Upper lobe of right lung (tissue), 1 donor: ENCODE measurements at regions not wholly inside any gene's neighbourhood (a gene's known extent, or its start where the extent isn't known, plus 50 kb on each side); places are given as distances from the start of the nearest gene placed in this dataset.

ENCODE experiments used
- ATAC-seq: fragments of 200-7000 bp; cut with Tn5 transposase; one replicate; pipeline ENCODE4 v1.9.1; 2020; ENCODE audit warnings: mild to moderate bottlenecking, moderate library complexity
- DNase-seq: peaks from one replicate; pipeline ENCODE4 v3.0.0-alpha.2; 2020
- H3K27ac ChIP-seq: fragments of 200-600 bp; one replicate; pipeline ENCODE4 v1.8.0; 2022
- H3K27me3 ChIP-seq: fragments of 200-600 bp; one replicate; pipeline ENCODE4 v1.8.0; 2022; ENCODE audit warnings: mild to moderate bottlenecking
- H3K36me3 ChIP-seq: fragments of 200-600 bp; one replicate; pipeline ENCODE4 v1.8.0; 2022
- H3K4me1 ChIP-seq: fragments of 200-600 bp; one replicate; pipeline ENCODE4 v1.8.0; 2022
- H3K4me3 ChIP-seq: fragments of 200-600 bp; one replicate; pipeline ENCODE4 v1.8.0; 2022; ENCODE audit warnings: mild to moderate bottlenecking
- H3K9me3 ChIP-seq: fragments of 200-600 bp; one replicate; pipeline ENCODE4 v1.8.0; 2022
- intact Hi-C: fragments of 100-400 bp; cut with DNase I; formaldehyde crosslinking; loops from one replicate; pipeline ENCODE4 v1.11.0; 2022
- TF ChIP-seq, protein P1 (sequence below): fragments of 200-600 bp; IDR thresholded peaks from one replicate; pipeline ENCODE4 v1.8.0; 2022; ENCODE audit warnings: antibody characterized with exemption
- donor health status: DM: no; HTN: yes; CAD: no; lungs with severe emphysema.

DNA sequence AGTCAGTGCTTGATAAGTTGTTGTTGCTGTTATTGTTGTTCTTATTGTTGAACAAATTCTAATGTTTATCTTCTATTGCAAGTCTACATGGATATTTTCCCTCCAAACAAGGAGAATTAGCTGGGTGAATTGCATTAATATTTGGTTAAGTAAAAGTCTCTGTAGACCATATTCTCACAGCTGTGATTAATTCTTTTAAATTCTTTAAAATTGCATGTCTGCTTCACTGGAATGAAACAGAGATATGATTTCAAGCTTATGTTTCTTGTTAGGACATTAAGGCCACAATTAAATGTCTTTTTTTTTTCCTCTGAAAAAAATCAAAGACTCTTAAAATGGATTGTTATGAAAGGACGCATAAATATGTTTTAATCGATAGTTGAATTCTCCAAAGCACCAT, 153.4 kb downstream of the EBLN2 start:
- TF ChIP-seq, protein P1, sequence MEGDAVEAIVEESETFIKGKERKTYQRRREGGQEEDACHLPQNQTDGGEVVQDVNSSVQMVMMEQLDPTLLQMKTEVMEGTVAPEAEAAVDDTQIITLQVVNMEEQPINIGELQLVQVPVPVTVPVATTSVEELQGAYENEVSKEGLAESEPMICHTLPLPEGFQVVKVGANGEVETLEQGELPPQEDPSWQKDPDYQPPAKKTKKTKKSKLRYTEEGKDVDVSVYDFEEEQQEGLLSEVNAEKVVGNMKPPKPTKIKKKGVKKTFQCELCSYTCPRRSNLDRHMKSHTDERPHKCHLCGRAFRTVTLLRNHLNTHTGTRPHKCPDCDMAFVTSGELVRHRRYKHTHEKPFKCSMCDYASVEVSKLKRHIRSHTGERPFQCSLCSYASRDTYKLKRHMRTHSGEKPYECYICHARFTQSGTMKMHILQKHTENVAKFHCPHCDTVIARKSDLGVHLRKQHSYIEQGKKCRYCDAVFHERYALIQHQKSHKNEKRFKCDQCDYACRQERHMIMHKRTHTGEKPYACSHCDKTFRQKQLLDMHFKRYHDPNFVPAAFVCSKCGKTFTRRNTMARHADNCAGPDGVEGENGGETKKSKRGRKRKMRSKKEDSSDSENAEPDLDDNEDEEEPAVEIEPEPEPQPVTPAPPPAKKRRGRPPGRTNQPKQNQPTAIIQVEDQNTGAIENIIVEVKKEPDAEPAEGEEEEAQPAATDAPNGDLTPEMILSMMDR = no peak
- ATAC-seq (no peak), DNase-seq (no peak)
- Histone ChIP-seq H3K27ac (no peak overlapping the region), H3K27me3 (no peaks in the 10 kb centered on the region), H3K36me3 (no peaks in the 10 kb centered on the region), H3K9me3 (no peaks in the 10 kb centered on the region), H3K4me1 (no peaks in the 10 kb centered on the region), H3K4me3 (no peak overlapping the region)
- intact Hi-C loops = no loop called here

DNA sequence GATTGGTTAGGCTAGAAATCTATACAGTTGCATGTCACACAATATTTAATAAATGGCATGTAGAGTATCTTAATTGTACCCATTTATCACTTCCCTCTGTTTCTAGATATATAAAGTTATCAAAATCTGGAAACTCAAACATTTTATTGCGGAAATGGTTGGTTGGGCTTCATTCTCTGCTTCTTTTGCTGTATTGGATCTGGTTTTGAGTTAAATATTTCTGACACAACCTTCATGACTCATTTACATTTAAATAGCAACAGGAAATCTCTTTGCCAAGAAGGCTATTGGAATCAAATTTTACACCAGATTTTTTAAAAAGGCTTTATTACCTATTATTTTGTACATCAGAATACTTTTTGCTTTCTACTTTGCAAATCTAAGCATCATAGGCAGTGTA, 153.8 kb downstream of the EBLN2 start:
- TF ChIP-seq, protein P1 = no peak
- Histone ChIP-seq H3K9me3 (no peaks in the 10 kb centered on the region), H3K4me3 (no peak overlapping the region), H3K36me3 (no peaks in the 10 kb centered on the region), H3K27ac (no peak overlapping the region), H3K27me3 (no peaks in the 10 kb centered on the region), H3K4me1 (no peaks in the 10 kb centered on the region)
- no peak for DNase-seq
- no peak for ATAC-seq
- intact Hi-C loops = no loop called here

DNA sequence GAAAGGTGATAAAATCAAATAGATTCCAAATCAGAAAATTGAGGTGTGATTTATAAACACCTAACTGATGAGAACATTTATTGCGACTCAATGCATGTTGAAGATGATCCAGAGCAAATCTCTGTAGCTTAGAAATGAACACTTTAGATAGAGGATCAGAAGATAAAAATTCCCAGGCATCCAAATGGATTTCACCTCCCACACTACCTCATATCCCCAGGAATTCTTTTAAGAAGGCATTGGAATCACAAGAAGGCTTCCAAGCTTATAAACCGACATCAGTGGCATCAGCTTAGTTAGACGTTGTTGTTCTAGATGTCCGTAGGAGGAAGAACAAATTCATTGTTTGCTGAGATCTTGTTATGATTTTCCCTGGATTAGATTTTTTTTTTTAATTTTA, 154.4 kb downstream of the EBLN2 start:
- Histone ChIP-seq H3K27ac (no peak overlapping the region), H3K36me3 (no peaks in the 10 kb centered on the region), H3K4me3 (no peak overlapping the region), H3K4me1 (no peaks in the 10 kb centered on the region), H3K9me3 (no peaks in the 10 kb centered on the region), H3K27me3 (no peaks in the 10 kb centered on the region)
- ATAC-seq = no peak
- intact Hi-C loops = no loop called here
- TF ChIP-seq, protein P1 = no peak
- DNase-seq = no peak

DNA sequence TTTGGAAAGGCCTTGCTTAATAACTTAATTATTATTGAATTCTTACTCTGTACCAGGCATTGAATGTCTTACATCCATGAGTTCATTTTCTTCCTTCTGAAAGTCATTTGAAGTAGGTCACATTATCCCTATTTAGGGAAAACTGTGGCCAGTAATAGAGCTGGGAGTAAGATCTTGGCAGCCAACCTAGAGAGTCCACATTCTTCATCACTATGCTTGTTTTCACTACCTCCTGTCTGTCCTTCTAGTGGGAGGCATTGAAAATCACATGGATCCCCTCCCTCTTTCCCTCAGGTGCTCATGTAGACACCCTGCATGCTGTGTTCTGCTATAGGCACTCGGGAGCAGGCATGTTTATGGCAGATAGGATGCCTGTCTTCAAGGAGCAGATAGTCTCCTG, 154.9 kb downstream of the EBLN2 start:
- DNase-seq = no peak
- intact Hi-C loops = no loop called here
- Histone ChIP-seq H3K4me1 (no peaks in the 10 kb centered on the region), H3K4me3 (no peak overlapping the region), H3K9me3 (no peaks in the 10 kb centered on the region), H3K27ac (no peak overlapping the region), H3K36me3 (no peaks in the 10 kb centered on the region), H3K27me3 (no peaks in the 10 kb centered on the region)
- ATAC-seq = no peak
- TF ChIP-seq, protein P1 = no peak

DNA sequence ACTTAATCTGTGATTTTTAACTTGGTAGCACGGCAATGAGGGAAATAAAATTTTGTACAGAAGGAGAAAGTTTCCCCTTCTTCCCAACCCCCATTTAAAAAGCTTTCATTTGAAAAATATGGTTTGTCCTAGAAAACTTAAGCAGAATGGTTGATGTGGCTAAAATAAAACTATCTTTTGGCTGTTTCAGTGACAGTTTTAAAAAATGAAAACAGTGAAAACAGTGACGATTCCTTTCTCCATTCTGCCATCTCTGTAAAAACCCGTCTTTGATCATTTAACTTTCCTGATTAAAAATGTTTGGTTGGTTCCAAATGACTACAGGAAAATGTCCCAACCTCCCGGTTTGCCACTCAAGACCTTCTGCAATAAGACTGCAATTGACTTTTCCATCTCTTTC, 160.7 kb downstream of the EBLN2 start:
- intact Hi-C loops = no loop called here
- TF ChIP-seq, protein P1 = no peak
- Histone ChIP-seq H3K27me3 (no peaks in the 10 kb centered on the region), H3K27ac (no peak overlapping the region), H3K4me1 (no peaks in the 10 kb centered on the region), H3K9me3 (no peaks in the 10 kb centered on the region), H3K36me3 (no peaks in the 10 kb centered on the region), H3K4me3 (no peak overlapping the region)
- DNase-seq (no peak), ATAC-seq (no peak)

DNA sequence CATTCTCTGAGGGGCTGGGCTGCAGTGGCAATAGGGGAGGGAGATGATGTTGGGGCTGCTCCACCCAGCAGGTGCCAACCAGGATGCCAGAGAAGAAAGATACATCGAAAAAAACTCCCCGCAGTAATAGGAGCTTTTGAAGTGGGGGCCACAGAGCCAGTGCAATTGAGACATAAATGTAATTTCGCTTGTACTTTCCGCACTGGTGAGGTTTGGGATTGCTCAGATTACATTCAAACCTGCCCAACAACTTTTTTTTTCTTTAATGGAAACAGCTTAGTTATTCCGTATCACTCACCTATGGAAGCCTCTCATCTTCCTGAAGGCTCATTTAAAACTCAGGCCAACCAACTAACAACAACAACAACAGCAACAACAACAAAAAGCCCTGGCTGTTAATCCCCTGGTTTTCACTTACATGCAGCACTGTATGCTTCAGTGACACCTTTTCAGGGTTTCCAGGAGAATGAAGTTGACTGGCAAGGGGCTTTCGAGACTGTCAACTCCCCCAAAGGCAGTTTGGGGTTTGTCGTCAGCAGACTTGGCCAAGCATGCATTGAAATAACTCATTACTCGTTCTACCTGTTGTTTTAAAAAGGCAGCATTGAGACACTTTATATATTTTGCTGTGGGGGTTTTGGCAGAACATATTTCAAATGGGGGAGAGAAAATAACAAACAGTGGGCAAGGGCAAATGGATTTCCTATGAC, 163.8 kb downstream of the EBLN2 start:
- no peaks in the 10 kb centered on the region for H3K36me3 ChIP-seq
- DNase-seq (no peak), ATAC-seq (no peak)
- H3K4me1 ChIP-seq = no peaks in the 10 kb centered on the region
- TF ChIP-seq, protein P1 = no peak
- no peaks in the 10 kb centered on the region for H3K9me3 ChIP-seq
- H3K4me3 ChIP-seq = no peak overlapping the region
- no peak overlapping the region for H3K27ac ChIP-seq
- H3K27me3 ChIP-seq = no peaks in the 10 kb centered on the region
- intact Hi-C loops = no loop called here
